Parathyroid adenoma (tissue), 2 donors: ENCODE measurements at regions not wholly inside any gene's neighbourhood (a gene's known extent, or its start where the extent isn't known, plus 50 kb on each side); places are given as distances from the start of the nearest gene placed in this dataset.

Source experiments
- H2AFZ ChIP-seq: fragments of 300-600 bp; sonication (generic); one replicate; pipeline ENCODE4 v1.7.0; 2017; ENCODE audit warnings: antibody characterized with exemption, mild to moderate bottlenecking
- H3K27ac ChIP-seq: fragments of 300-600 bp; sonication (generic); one replicate; pipeline ENCODE4 v1.7.0; 2017
- H3K27me3 ChIP-seq: fragments of 300-600 bp; sonication (generic); one replicate; pipeline ENCODE4 v1.7.0; 2017; ENCODE audit warnings: low read length; ENCODE audit not compliant: control insufficient read depth, insufficient read depth
- H3K36me3 ChIP-seq: fragments of 300-600 bp; sonication (generic); one replicate; pipeline ENCODE4 v1.7.0; 2017; ENCODE audit warnings: low read length; ENCODE audit not compliant: control insufficient read depth, insufficient read depth
- H3K4me1 ChIP-seq: fragments of 300-600 bp; sonication (generic); one replicate; pipeline ENCODE4 v1.7.0; 2017; ENCODE audit warnings: control low read depth
- H3K4me2 ChIP-seq: fragments of 300-600 bp; sonication (generic); one replicate; pipeline ENCODE4 v1.7.0; 2017; ENCODE audit warnings: low read length
- H3K4me3 ChIP-seq: fragments of 300-600 bp; sonication (generic); one replicate; pipeline ENCODE4 v1.7.0; 2017; ENCODE audit warnings: low read depth, low read length
- H3K79me2 ChIP-seq: fragments of 300-600 bp; sonication (generic); one replicate; pipeline ENCODE4 v1.7.0; 2017; ENCODE audit warnings: control low read depth
- H3K9ac ChIP-seq: fragments of 300-600 bp; sonication (generic); one replicate; pipeline ENCODE4 v1.7.0; 2017; ENCODE audit warnings: mild to moderate bottlenecking
- H3K9me3 ChIP-seq: fragments of 300-600 bp; sonication (generic); one replicate; pipeline ENCODE4 v1.7.0; 2017; ENCODE audit warnings: low read length; ENCODE audit not compliant: control insufficient read depth
- CTCF ChIP-seq: fragments of 300-600 bp; sonication (generic); IDR thresholded peaks from one replicate; pipeline ENCODE4 v1.7.0; 2017; ENCODE audit warnings: antibody characterized with exemption, mild to moderate bottlenecking
- donor health status: primary hyperparathyroidism.

- Histone ChIP-seq H3K9me3 (no peaks in the 10 kb centered on the region), H3K4me1 (no peaks in the 10 kb centered on the region), H3K27me3 (no peaks in the 10 kb centered on the region), H3K36me3 (no peaks in the 10 kb centered on the region), H3K4me3 (no peak overlapping the region), H3K4me2 (no peak overlapping the region), H3K79me2 (no peaks in the 10 kb centered on the region), H2AFZ (no peak overlapping the region), H3K9ac (no peak overlapping the region), H3K27ac (no peak overlapping the region)
- TF ChIP-seq CTCF, result no peak
Observed at GRCh38 chr1:72606216-72606810, 324.0 kb upstream of the NEGR1 start.

DNA sequence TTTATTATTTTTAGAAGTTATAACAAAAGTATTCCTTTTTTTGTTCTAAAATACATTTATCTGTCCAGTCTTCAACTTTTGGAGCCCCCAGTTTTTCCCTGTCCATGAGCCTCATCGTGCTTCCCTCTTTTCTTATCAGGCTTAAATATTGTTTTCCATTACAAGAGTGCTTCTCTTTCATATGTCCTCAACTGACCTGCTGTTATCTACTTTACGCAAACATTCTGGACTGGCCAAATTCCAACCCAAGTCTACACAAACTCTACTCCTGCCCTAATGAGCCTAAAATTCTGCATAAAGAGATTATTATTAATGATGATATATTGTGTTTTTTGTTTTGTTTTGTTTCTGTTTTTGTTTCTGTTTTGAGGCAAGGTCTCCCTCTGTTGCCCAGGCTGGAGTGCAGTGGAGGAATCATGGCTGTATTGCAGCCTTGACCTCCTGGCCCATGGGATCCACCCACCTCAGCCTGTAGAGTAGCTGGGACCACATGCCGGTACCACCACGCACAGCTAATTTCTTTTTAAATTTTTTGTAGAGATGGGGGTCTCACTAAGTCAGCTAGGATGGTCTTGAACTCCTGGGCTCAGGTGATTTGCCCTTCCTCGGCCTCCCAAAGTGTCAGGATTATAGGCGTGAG, 318.8 kb upstream of the NEGR1 start:
- Histone ChIP-seq H3K27me3 (no peaks in the 10 kb centered on the region), H3K9me3 (no peaks in the 10 kb centered on the region), H3K4me2 (no peak overlapping the region), H3K9ac (no peak overlapping the region), H3K36me3 (no peaks in the 10 kb centered on the region), H3K79me2 (no peaks in the 10 kb centered on the region), H3K4me3 (no peak overlapping the region), H2AFZ (no peak overlapping the region), H3K27ac (no peak overlapping the region), H3K4me1 (no peaks in the 10 kb centered on the region)
- no peak for TF ChIP-seq CTCF

- no peaks in the 10 kb centered on the region for H3K4me1 ChIP-seq
- H3K79me2 ChIP-seq, result no peaks in the 10 kb centered on the region
- no peaks in the 10 kb centered on the region for H3K27me3 ChIP-seq
- H3K9me3 ChIP-seq, result no peaks in the 10 kb centered on the region
- no peak overlapping the region for H3K4me3 ChIP-seq
- H3K4me2 ChIP-seq, result no peak overlapping the region
- H3K9ac ChIP-seq, result no peak overlapping the region
- no peak overlapping the region for H3K27ac ChIP-seq
- TF ChIP-seq CTCF, result no peak
- H3K36me3 ChIP-seq, result no peaks in the 10 kb centered on the region
- H2AFZ ChIP-seq, result no peak overlapping the region
Observed at GRCh38 chr1:72586023-72586685, 303.8 kb upstream of the NEGR1 start.

- TF ChIP-seq CTCF, result no peak
- Histone ChIP-seq H3K79me2 (no peaks in the 10 kb centered on the region), H3K9me3 (no peaks in the 10 kb centered on the region), H3K27ac (no peak overlapping the region), H3K4me2 (no peak overlapping the region), H2AFZ (no peak overlapping the region), H3K27me3 (no peaks in the 10 kb centered on the region), H3K4me3 (no peak overlapping the region), H3K36me3 (no peaks in the 10 kb centered on the region), H3K9ac (no peak overlapping the region), H3K4me1 (no peaks in the 10 kb centered on the region)
Observed at GRCh38 chr1:72579629-72580028, 297.3 kb upstream of the NEGR1 start.
